NCI-H2196 (cell line): ENCODE measurements at regions not wholly inside any gene's neighbourhood (a gene's known extent, or its start where the extent isn't known, plus 50 kb on each side); places are given as distances from the start of the nearest gene placed in this dataset.
"Not testable (repeated sequence)": the region's sequence is repeated elsewhere in the genome, so short reads cannot be mapped to it uniquely, and the experiment has no call there.

ENCODE experiments used
- DNase-seq: peaks from one replicate; lab custom pipeline; 2025; ENCODE audit not compliant: unreplicated experiment; lab: John Stamatoyannopoulos, UW

DNA sequence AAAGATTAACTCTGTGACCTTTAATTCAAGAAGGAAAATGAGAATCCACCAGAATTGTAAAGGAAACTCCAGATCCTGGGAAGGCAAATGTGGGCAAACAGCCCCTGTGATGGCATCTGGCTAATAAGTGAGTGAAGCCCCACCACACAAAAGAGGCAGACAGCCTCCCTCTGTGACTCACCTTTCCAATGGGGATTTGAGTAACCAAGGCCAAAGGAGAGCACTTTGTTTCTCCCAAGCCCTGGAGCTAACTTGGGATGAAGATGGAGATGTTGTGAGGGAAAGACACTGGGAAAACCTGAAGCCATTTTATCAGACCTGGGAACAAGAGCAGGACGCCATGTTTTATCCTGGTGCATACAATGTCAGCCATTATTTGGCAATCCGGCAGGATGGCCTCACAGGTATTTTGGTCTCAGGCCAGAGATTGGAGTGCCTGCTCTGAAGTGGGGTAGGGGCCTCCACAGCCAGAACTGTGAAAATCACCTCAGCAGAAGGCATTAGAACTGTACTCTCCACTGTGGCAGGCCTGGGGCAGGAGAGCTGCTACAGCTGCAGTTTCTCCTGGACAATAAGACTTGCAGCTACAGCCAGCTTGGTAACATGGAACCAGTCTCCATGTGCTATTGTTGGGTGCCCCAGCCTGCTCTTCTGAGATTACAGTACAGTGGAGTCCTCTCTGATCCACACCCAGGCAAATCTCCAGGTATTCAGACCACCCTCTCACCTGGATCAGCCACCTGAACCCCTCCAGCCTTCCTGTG lies 96.6 kb upstream of the PCED1B start:
- no peak for DNase-seq

DNA sequence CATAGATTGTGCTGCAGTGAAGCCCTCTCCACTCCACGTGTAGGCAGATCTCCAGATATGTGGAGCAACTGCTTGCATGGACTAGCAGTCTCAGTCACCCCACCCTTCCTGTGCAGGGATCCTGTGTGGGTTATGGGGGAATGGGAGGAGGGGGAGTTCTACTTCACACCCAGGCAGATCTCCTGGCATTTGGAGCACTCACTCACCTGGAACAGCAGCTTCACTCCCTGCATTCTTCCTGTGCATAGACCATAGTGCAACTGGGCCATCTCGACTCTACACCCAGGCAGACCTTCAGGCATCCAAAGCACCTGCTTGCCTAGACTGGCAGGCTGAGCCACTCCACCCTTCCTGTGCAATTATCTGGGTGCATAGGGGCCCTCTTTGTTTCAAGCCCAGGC lies 96.0 kb upstream of the PCED1B start:
- DNase-seq = no peak

DNA sequence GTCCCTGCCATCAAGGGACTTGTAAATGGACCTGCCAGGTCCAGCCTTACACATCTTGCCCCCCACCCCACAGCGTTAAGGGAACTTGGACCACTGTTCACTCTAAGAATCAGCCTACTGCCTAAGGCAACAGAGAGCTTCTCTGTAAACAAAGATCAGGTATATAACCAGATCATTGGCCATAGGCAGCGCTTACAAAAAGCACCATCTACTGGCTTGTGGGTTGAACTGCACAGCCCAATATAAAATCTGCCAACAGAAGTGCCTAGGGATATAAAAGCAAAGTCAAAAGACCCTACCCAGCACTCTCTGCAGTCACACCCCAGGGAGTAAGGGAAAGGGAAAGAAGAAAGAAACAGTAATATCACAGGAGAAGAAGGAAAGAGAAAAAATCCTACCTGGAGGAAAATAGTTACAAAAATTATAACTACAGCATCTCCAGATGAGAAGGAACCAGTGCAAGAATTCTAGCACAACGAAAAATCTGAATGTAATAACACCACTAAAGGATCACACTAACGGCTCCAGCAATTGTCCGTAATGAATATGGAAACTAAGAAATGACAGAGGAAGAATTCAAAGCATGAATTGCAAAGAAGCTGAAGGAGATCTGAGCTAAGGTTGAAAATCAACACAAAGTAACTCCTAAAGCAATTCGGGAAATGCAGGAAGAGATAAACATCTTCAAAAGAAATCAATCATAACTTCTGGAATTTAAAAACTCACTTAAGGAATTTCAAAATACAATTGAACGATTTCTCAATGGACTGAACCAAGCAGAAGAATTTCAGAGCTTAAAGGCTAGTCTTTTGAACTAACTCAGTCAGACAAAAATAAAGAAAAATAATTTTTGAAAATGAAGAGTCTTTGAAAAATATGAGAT lies 95.2 kb upstream of the PCED1B start:
- peak; percentile 37 for DNase-seq

DNA sequence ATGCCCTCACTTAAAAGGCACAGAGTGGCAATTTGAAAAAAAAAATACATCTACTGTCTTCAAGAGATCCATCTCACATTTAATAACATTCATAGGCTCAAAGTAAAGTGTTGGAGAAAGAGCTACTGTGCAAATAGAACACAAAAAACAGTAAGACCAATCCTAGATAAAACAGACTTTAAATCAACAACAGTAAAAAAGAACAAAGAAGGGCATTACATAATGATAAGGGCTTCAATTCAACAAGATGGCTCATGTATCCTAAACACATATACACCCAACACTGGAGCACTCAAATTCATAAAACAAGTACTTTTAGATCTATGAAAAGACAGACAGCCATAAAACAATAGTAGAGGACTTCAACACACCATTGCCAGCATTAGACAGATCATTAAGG lies 93.6 kb upstream of the PCED1B start:
- DNase-seq = no peak

DNA sequence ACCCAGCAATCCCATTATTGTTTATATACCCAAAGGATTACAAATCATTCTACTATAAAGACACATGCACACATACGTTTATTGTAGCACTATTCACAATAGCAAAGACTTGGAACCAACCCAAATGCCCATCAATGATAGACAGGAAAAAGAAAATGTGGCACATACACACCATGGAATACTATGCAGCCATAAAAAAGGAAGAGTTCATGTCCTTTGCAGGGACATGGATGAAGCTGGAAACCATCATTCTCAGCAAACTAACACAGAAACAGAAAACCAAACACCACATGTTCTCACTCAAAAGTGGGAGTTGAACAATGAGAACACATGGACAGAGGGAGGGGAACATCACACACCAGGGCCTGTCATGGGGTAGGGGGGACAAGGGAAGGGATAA lies 91.3 kb upstream of the PCED1B start:
- DNase-seq = not testable (repeated sequence)

DNA sequence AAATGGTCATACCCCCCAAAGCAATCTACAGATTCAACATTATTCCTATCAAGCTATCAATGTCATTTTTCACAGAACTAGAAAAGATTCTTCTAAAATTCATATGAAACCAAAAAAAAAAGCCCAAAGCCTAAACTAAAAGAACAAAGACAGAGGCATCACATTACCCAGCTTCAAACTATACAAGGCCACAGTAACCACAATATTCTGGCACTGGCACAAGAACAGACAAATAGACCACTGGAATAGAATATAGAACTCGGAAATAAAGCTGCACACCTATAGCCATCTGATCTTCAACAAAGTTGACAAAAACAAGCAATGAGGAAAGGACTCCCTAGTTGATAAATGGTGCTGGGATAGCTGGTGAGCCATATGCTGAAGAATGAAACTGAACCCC lies 89.2 kb upstream of the PCED1B start:
- DNase-seq = no peak

DNA sequence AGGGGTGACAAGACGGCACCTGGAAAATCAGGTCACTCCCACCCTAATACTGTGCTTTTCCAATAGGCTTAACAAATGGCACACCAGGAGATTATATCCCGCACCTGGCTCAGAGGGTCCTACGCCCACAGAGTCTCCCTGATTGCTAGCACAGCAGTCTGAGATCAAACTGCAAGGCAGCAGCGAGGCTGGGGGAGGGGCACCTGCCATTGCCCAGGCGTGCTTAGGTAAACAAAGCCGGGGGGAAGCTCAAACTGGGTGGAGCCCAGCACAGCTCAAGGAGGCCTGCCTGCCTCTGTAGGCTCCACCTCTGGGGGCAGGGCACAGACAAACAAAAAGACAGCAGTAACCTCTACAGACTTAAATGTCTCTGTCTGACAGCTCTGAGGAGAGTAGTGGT lies 87.4 kb upstream of the PCED1B start:
- not testable (repeated sequence) for DNase-seq

DNA sequence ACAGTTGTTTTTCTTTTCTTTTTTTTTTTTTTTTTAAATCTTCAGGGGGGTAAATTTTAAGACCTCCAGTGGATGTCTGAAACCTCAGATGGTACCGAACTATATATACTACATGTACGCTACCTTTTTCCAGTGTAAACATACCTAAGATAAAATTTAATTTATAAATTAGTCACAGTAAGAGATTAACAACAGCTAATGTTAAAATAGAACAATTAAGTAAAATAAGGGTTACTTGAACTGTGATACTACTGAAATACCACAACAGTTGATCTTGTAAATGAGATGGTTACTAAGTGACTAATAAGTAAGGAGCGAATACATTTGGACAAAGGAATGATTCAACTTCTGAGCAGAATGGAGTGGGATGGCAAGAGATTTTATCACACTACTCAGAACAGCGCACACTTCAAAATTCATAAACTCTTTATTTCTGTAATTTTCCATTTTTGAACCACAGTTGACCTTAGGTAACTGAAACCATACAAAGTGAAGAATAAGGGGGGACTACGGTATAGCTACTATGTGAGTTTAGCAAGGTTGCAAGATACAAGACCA lies 80.5 kb upstream of the PCED1B start:
- DNase-seq = no peak

DNA sequence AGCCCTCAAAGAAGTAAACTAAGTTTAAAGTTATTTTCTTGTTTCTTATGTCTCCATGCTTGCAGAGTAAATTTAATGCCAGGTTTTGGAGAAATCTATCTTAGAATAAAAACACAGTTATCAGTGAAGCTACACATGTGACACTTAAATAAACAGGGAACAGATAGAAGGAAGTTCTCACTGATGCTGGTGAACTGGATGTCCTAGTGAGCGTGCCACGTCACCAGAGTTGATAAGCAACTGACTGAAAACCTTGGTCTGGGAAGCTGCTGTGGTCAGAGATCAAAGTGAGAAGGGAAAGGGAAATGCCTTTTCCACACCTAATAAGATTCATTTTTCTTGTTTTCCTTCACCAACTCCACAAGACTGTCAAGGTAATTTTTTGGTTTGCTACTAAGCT lies 74.8 kb upstream of the PCED1B start:
- no peak for DNase-seq

DNA sequence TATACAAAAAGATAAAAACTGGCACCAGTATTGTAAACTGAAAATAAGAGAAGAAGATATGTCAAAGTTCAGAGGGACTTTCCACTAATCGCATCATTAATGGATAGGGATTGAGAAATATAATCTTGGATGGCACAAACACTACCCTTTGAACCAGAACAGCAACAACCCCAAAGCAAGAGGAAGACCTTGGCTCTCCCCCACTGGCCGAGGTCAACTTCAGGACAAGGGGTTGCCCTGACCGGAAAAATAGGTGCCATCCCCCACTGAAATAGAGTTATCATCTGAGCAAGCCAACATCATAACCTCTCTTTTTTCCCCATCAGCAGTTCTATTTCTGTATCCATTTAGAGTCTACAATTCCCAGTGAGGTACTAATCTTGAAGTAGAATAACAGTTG lies 72.4 kb upstream of the PCED1B start:
- DNase-seq = no peak

DNA sequence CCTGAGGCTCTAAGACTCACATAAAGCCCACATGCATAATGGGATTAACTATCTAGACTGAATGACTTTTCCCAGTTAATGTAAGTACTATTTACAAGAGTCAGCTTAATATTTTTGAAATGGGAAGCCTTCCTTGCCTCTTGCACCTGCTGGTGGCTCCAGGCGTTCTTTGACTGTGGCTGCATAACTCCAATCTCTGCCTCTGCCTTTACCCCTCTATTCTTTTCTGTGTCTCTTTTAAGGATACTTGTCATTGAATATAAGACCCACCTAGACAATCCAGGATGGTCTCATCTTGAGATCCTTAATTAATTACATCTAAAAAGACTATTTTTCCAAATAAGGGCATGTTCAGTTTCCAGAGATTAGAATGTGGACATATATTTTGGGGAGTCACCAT lies 66.9 kb upstream of the PCED1B start:
- DNase-seq = no peak

DNA sequence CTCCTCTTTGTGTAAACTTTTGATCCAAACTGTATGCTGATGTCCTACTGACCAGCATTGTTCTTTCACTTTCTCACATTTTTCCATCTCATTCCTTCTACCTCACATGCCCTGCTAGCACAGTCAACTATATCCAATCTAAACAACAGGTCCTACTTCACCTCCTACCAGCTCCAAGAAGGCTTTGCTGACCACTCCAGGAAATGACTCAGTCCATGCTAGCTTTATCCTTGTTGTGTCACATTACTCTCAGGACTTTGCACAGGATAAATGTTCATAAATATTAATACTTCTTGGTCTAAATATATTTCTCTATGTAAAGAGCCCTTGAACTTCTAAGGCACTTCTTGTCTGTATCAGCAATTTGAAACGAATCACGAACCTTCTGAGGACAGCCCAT lies 64.9 kb upstream of the PCED1B start:
- no peak for DNase-seq

DNA sequence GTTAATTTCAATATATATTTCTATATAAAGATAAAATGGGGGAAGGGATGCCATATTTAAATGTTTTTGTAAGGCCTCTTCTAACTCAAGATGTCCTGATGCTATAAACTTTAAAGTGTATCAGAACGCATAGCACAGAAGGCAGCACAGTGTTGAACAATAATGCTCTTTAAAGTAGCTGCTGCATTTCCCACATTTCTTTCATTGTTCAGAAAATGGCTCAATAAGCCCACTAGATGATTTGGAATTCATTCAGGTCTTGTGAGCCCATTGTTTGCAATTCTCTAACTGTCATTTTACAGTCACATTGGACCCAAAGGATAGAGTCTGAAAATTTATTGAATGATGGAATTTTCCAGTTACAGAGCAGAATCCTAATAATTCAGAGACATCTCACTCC lies 64.0 kb upstream of the PCED1B start:
- no peak for DNase-seq

DNA sequence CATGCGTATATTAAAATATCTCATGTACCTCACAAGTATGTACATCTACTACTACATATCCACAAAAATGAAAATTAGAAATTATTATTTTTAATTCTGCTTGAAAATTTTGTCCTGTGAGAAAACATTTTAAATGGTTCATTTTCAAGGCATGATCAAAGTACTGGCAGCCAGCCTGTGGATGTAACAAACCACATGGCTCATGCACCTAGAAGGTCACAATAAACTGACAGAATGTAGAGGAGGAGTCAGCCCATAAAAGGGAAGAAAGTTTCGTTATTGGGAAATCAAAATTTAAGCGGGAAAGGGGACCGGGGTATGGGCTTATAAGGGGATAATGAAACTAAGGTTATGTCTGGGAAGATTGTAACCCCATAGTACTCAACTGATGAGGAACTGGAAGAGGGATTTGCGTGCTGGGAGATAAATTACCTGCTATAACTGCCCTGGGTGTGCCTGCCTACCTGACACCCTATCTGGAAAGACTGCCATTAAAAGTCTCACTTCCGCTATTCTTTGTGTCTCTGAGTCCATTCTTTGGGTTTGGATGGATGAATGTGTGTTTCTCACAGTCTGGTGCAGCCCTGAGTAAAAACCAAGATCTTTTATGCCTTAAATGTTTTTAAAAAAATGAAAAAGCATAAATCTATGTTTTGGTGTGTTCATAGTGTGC lies 62.2 kb upstream of the PCED1B start:
- DNase-seq = no peak

DNA sequence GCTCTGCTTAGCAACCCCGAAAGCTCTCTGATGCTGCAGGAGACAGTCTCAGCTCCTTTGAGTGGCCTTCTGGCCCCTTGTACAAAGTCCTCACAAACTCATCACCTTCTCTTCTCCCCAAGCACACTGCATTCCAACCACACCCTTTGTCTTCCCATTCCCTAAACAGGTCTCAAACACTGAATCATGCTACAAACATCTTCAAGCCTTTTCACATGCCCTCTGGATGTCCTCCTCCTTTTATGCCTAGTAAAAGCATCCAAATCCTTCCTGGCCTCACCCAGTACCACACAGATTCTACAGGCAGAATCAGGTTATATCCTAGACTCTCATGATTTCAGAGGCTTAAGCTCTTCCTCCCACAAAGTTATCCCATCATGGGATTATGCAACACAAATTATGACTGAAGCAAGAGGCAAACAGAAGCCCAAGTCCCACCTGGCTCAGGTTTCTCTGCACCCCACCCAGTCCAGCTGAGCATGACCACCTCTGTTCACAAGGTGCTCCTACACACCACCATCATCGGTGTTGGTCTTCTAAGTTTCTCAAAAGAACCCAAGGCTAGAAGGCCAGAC lies 61.4 kb upstream of the PCED1B start:
- no peak for DNase-seq

DNA sequence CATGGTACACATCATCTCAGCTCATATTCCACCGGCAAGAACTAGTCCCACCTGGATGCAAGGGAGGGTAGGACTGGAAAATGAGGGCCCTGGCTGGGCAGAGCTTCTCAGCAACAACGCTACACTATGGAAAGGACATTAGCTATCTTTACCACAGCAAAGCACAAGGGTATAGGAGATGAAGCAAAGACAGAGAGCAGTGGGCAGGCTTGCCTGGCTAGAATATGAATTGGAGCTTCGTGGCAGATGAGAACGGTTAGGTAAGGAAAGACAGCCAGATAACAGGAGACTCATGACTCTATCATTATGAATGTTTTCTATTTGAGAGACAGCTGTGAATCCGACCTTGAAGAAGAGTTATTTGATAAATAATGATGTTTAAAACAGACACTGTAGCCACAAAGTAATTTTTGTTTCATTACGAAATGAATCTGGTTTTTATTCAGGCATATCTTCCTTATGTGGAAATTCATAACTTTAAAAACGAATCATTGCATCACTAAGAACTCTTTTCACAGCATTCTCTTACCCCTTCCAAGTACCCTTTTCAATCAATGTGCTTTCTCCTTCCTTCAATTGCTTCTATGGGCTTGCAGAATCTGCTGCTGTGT lies 59.1 kb upstream of the PCED1B start:
- DNase-seq = no peak

DNA sequence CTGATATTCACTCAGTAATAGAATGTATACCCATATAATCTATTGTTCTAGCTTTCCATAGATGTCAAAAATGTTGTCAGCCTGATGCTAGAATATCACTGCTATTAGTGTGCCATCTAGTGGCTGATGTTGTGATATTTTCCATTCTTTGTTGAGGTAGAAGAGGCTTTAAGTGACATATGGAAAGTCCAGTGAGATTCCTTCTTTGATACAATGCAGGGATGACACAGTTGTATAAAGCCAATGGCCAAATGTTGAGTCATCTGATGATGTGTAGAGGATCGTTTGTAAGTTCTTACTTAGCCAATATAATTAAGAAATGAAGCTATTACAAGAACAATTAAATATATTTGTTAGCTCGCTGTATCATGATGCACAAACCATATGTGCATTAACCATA lies 58.1 kb upstream of the PCED1B start:
- DNase-seq = peak; percentile 72

DNA sequence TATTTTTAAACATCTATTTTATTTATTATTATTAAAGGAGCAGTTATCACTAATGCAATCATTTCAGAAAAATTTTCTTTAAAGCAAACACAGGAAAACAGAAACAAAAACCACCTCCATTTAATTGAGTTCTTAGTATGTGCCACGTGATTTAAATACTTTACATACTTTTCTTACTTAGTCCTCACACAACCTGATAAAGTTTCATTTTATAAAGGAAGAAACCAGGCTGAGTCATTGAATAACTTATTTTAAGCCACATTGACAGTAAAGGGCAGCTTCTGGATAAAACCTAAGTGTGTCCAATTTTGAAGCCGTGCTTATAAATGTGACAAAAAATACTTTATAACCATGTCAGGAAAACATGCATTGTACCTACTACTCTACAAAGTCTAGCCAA lies 57.1 kb upstream of the PCED1B start:
- DNase-seq = no peak

DNA sequence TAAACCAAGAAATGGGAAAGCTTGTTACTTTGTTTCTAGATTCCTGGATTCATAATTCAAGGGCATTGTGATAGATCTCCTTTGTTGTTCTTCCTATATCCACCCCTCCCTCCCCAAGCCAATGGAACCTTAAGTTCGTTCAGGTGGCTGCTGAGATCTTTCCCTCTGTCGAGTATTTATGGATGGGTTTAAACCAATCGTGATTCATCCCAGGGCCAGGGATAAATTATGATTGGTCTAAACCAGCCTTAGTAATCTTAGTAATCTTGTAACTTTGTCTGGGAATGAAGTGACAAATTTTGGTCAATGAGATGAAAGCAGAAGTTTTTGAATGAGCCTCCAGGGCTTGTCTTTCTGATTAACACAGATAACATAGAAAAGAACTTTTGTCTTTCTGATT lies 56.1 kb upstream of the PCED1B start:
- no peak for DNase-seq

DNA sequence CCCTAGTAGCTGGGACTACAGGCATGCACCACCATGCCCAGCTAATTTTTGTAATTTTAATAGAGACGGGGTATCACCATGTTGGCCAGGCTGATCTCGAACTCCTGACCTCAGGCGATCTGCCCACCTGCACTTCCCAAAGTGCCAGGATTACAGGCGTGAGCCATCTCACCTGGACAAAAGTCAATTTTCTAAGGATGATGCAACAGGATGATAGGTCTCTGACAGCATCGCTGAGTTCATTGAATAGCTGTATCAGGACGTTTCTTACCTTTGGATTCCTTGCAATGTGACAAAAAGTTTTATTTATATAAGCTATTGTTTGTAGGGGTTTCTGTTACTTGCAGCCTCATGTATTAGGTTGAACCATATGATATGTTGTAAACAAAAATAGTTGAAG lies 55.5 kb upstream of the PCED1B start:
- DNase-seq = no peak

DNA sequence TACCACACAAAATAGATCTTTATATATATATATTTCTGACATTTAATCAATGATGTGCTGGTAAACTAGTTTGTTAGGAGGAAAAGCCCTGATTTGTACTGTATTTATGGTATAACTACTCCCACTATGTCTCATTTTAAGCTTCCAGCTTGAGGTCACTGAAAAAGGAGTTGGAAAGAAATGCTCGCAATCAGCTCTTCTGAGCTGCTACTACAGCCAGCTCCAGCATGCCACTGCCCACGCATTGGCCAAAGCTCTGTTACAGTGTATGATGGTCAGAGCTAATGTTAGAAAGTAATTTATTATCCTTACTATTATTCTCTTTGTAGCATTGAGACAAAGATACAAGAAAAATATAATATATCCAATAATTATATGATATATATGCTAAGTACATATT lies 55.0 kb upstream of the PCED1B start:
- no peak for DNase-seq
